CD4-positive, alpha-beta T cell (primary cell): ENCODE measurements at regions not wholly inside any gene's neighbourhood (a gene's known extent, or its start where the extent isn't known, plus 50 kb on each side); places are given as distances from the start of the nearest gene placed in this dataset.

Source experiments
- ATAC-seq: fragments of 200-7000 bp; cut with Tn5 transposase; one replicate; pipeline ENCODE4 v1.10.0; 2022; ENCODE audit warnings: mild to moderate bottlenecking; ENCODE audit not compliant: poor library complexity
- CTCF ChIA-PET: fragments of 350-600 bp; sonication (Branson Sonifier 250); formaldehyde crosslinking; loops from one replicate; lab custom pipeline; 2021; ENCODE audit warnings: antibody characterized with exemption, inconsistent platforms; lab: Charles Lee
- POLR2A ChIA-PET: fragments of 350-600 bp; sonication (Branson Sonifier 250); formaldehyde crosslinking; loops from one replicate; lab custom pipeline; 2021; ENCODE audit warnings: antibody characterized with exemption, inconsistent platforms; lab: Charles Lee
- DNase-seq, 14 experiments: peaks; one replicate each; pipeline ENCODE4 v3.0.0-alpha.2; 2013 to 2020; ENCODE audit warnings: mixed read lengths in 2 of 14
- H3K27ac ChIP-seq, 2 donors: one replicate each; pipeline versions ENCODE4 v1.5.1 to v1.7.0; 2013; ENCODE audit warnings: low read length in 2 of 2, low read depth in 1 of 2, mild to moderate bottlenecking in 1 of 2
- H3K27me3 ChIP-seq, 2 experiments: 1 replicate in 1 of 2; 2 replicates in 1 of 2; pipeline versions ENCODE4 v1.6.1 to v1.7.0; 2013; ENCODE audit warnings: low read length in 2 of 2, control low read depth in 1 of 2, mild to moderate bottlenecking in 1 of 2, moderate library complexity in 1 of 2; ENCODE audit not compliant: insufficient read depth in 2 of 2, control insufficient read depth in 1 of 2
- H3K36me3 ChIP-seq: one replicate; pipeline ENCODE4 v1.6.1; 2013; ENCODE audit warnings: low read length, control low read depth; ENCODE audit not compliant: insufficient read depth
- H3K4me1 ChIP-seq: one replicate; pipeline ENCODE4 v1.6.1; 2013; ENCODE audit warnings: low read length, control low read depth; ENCODE audit not compliant: insufficient read depth
- H3K4me3 ChIP-seq: one replicate; pipeline ENCODE4 v1.5.1; 2013; ENCODE audit warnings: mild to moderate bottlenecking, low read length, moderate library complexity
- H3K9me3 ChIP-seq, 2 experiments: 1 replicate in 1 of 2; 2 replicates in 1 of 2; pipeline versions ENCODE4 v1.6.1 to v1.7.0; 2013; ENCODE audit warnings: low read length in 2 of 2, mild to moderate bottlenecking in 2 of 2, control low read depth in 1 of 2, moderate library complexity in 1 of 2; ENCODE audit not compliant: control insufficient read depth in 1 of 2, insufficient read depth in 1 of 2
- H3K27ac Mint-ChIP-seq: one replicate; pipeline ENCODE4 v1.8.0; 2020; ENCODE audit warnings: mixed read lengths
- H3K27me3 Mint-ChIP-seq: one replicate; pipeline ENCODE4 v1.8.0; 2021; ENCODE audit warnings: mixed read lengths
- H3K36me3 Mint-ChIP-seq: one replicate; pipeline ENCODE4 v1.8.0; 2021; ENCODE audit warnings: low read depth, mixed read lengths
- H3K4me1 Mint-ChIP-seq: one replicate; pipeline ENCODE4 v1.8.0; 2021; ENCODE audit warnings: low read depth, mixed read lengths
- H3K4me3 Mint-ChIP-seq: one replicate; pipeline ENCODE4 v1.8.0; 2020; ENCODE audit warnings: mild to moderate bottlenecking, mixed read lengths
- H3K9me3 Mint-ChIP-seq: one replicate; pipeline ENCODE4 v1.8.0; 2020; ENCODE audit warnings: mixed read lengths
- intact Hi-C, 2 experiments: fragments of 100-400 bp; cut with DNase I in 1 of 2; cut with micrococcal nuclease in 1 of 2; formaldehyde crosslinking; loops; one replicate each; pipeline versions ENCODE4 v1.15.1 to v1.9.0; 2023 to 2025; cut with DNase I, micrococcal nuclease
- TF ChIP-seq, protein P1 (sequence below): fragments of 200-600 bp; IDR thresholded peaks from one replicate; pipeline ENCODE4 v1.8.0; 2022; ENCODE audit warnings: antibody characterized with exemption, mild to moderate bottlenecking

DNA sequence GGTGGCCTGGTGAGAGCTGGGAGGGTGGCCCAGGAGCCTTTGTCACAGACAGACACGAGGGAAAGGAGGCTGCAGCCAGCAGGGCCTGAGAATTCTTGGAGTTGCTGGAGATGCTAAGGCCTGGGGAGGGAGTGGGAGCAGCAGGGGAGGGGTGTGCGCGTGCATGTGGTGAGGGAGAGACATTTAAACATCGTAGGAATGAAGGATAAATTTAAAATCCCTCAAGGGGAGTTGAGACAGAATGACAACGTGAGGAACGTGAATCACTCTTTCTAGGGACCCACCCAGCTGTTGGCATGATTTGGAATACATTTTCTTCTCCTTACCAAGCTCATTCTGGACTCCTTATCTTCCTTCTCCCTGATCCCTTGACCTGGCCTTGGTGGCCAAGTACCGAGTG, 73.3 kb upstream of the CACNA1E start:
- Mint-ChIP-seq H3K36me3 (no peaks in the 10 kb centered on the region), H3K27me3 (no peaks in the 10 kb centered on the region), H3K27ac (no peak overlapping the region), H3K9me3 (no peaks in the 10 kb centered on the region), H3K4me3 (no peak overlapping the region), H3K4me1 (peaks cover 23% of the 10 kb centered on the region)
- no peak for ATAC-seq
- intact Hi-C loops, result no loop called here
- H3K4me3 ChIP-seq, result no peak overlapping the region
- ChIA-PET POLR2A (no interaction called here), CTCF (interaction anchor here (1.6 kb wide), 1 partner anchor 15 kb away, joined by 4 read pairs; no protein-coding TSS in a partner anchor)
- no peaks in the 10 kb centered on the region for H3K27me3 ChIP-seq
- peaks cover 4% of the 10 kb centered on the region for H3K4me1 ChIP-seq
- H3K36me3 ChIP-seq, result no peaks in the 10 kb centered on the region
- no peaks in the 10 kb centered on the region for H3K9me3 ChIP-seq
- no peak for DNase-seq
- TF ChIP-seq, protein P1, sequence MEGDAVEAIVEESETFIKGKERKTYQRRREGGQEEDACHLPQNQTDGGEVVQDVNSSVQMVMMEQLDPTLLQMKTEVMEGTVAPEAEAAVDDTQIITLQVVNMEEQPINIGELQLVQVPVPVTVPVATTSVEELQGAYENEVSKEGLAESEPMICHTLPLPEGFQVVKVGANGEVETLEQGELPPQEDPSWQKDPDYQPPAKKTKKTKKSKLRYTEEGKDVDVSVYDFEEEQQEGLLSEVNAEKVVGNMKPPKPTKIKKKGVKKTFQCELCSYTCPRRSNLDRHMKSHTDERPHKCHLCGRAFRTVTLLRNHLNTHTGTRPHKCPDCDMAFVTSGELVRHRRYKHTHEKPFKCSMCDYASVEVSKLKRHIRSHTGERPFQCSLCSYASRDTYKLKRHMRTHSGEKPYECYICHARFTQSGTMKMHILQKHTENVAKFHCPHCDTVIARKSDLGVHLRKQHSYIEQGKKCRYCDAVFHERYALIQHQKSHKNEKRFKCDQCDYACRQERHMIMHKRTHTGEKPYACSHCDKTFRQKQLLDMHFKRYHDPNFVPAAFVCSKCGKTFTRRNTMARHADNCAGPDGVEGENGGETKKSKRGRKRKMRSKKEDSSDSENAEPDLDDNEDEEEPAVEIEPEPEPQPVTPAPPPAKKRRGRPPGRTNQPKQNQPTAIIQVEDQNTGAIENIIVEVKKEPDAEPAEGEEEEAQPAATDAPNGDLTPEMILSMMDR, result no peak
- no peak overlapping the region for H3K27ac ChIP-seq

DNA sequence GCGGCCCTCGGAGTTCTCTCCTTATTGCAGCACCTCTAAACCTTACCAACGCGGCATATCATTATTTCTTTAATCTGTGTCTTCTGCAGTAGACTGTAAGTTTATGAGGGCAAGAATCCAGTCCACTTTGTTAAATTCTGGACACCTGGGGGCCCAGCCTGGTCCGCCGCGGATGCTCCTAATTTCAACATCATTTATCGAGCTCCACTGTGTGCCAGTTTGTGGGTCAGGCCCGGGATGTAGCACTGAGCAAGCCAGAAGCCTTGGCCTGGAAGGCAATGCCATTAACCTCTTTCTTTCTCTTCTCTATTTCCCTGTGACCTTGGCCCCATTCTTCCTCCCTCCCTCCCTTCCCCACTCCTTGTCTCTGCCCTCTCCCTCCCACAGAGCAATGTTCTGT, 70.6 kb upstream of the CACNA1E start:
- H3K4me1 ChIP-seq, result no peaks in the 10 kb centered on the region
- Mint-ChIP-seq H3K36me3 (no peaks in the 10 kb centered on the region), H3K27me3 (no peaks in the 10 kb centered on the region), H3K27ac (no peak overlapping the region), H3K9me3 (no peaks in the 10 kb centered on the region), H3K4me3 (no peak overlapping the region), H3K4me1 (peaks cover 11% of the 10 kb centered on the region)
- intact Hi-C loops, result no loop called here
- H3K9me3 ChIP-seq, result no peaks in the 10 kb centered on the region
- no peak for ATAC-seq
- H3K36me3 ChIP-seq, result no peaks in the 10 kb centered on the region
- H3K4me3 ChIP-seq, result no peak overlapping the region
- ChIA-PET CTCF (no interaction called here), POLR2A (no interaction called here)
- TF ChIP-seq, protein P1, result no peak
- no peaks in the 10 kb centered on the region for H3K27me3 ChIP-seq
- no peak overlapping the region for H3K27ac ChIP-seq
- no peak for DNase-seq

DNA sequence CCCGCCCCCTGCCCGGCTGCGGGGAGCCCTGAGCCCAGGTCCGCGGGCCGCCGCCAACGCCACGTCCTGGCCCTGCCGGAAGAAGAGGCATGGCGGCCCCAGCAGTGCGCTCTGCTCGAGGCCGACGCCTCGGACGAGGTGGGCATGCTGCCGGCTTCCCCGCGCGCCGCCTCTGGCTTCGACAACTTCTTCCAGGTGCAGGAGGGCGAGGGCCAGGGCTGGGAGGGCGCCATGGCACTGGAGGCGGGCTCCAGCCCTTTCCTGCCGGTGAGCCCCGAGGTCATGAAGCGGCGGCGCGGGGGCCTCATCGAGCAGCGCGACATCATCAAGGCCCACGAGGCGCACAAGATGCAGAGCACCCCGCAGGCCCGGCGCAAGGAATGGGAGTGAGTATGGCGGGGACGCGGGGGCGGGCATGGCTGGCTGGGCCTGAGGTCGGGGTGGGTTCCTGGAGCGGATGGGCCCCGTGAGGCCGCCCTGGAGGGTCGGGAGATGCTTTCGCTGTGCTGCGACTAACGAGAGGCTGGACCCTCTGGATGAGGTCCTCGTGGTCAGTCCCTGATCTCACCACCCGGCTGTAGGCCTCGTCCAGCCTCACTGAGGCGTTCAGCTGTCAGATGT, 70.0 kb upstream of the CACNA1E start:
- ChIA-PET POLR2A (no interaction called here), CTCF (no interaction called here)
- H3K4me3 ChIP-seq, result no peak overlapping the region
- Mint-ChIP-seq H3K27me3 (no peaks in the 10 kb centered on the region), H3K36me3 (no peaks in the 10 kb centered on the region), H3K27ac (no peak overlapping the region), H3K9me3 (no peaks in the 10 kb centered on the region), H3K4me1 (peaks cover 5% of the 10 kb centered on the region), H3K4me3 (no peak overlapping the region)
- DNase-seq (no peak), ATAC-seq (no peak)
- no peaks in the 10 kb centered on the region for H3K27me3 ChIP-seq
- H3K27ac ChIP-seq, result no peak overlapping the region
- no peaks in the 10 kb centered on the region for H3K36me3 ChIP-seq
- no peaks in the 10 kb centered on the region for H3K9me3 ChIP-seq
- TF ChIP-seq, protein P1, result no peak
- H3K4me1 ChIP-seq, result no peaks in the 10 kb centered on the region
- intact Hi-C loops, result no loop called here
